Gastrocnemius medialis (tissue), 4 donors: ENCODE measurements at regions not wholly inside any gene's neighbourhood (a gene's known extent, or its start where the extent isn't known, plus 50 kb on each side); places are given as distances from the start of the nearest gene placed in this dataset.

Experiments used
- ATAC-seq, 2 donors: fragments of 150-250 bp; one replicate each; pipeline ENCODE4 v1.9.1; 2016
- DNase-seq, 2 donors: peaks; one replicate each; pipeline ENCODE4 v3.0.0-alpha.2; 2019
- H3K27ac ChIP-seq, 4 donors: fragments of 200-600 bp; sonication (generic); 1 replicate in 1 of 4; 2 replicates in 3 of 4; pipeline ENCODE4 v1.5.1; 2016 to 2018; ENCODE audit warnings: mild to moderate bottlenecking in 2 of 4, moderate library complexity in 1 of 4
- H3K27me3 ChIP-seq, 3 donors: fragments of 200-600 bp; sonication (generic) in 2 of 3; 1 replicate in 1 of 3; 2 replicates in 2 of 3; pipeline versions ENCODE4 v1.5.1 to v1.6.0; 2016 to 2019; ENCODE audit warnings: mild to moderate bottlenecking in 1 of 3, moderate library complexity in 1 of 3
- H3K36me3 ChIP-seq, 2 donors: fragments of 200-600 bp; sonication (generic) in 1 of 2; one replicate each; pipeline ENCODE4 v1.5.1; 2017 to 2018
- H3K4me1 ChIP-seq, 2 donors: fragments of 200-600 bp; sonication (generic) in 1 of 2; one replicate each; pipeline ENCODE4 v1.5.1; 2016 to 2017; ENCODE audit warnings: mild to moderate bottlenecking in 2 of 2
- H3K4me3 ChIP-seq, 4 donors: fragments of 200-600 bp; sonication (generic) in 3 of 4; 1 replicate in 1 of 4; 2 replicates in 3 of 4; pipeline ENCODE4 v1.5.1; 2016 to 2019; ENCODE audit warnings: mild to moderate bottlenecking in 2 of 4
- H3K9me3 ChIP-seq, 3 donors: fragments of 200-600 bp; sonication (generic) in 2 of 3; 1 replicate in 1 of 3; 2 replicates in 2 of 3; pipeline ENCODE4 v1.5.1; 2016 to 2019
- POLR2A ChIP-seq, 2 donors: fragments of 450-650 bp; IDR thresholded peaks; one replicate each; pipeline ENCODE4 v1.6.1; 2017; ENCODE audit warnings: antibody characterized with exemption in 2 of 2, mild to moderate bottlenecking in 2 of 2, moderate library complexity in 2 of 2
- in situ Hi-C, 4 donors: fragments of 200-750 bp; cut with MboI; loops; one replicate each; pipeline versions ENCODE4 v1.15.0 to v1.8.0; 2017; ENCODE audit warnings: low sequenced_read_pairs in 4 of 4
- intact Hi-C: fragments of 100-400 bp; cut with DNase I; formaldehyde crosslinking; loops from one replicate; pipeline ENCODE4 v1.15.1; 2023; ENCODE audit warnings: low total_unique reads
- TF ChIP-seq, protein P1 (sequence below), 5 experiments: fragments of 450-650 bp in 3 of 5; fragments of 200-600 bp in 2 of 5; sonication (generic) in 2 of 5; IDR thresholded peaks in 4 of 5; conservative IDR thresholded peaks in 1 of 5; 1 replicate in 4 of 5; 2 replicates in 1 of 5; pipeline ENCODE4 v1.5.1; 2016 to 2019; ENCODE audit warnings: antibody characterized with exemption in 5 of 5, mild to moderate bottlenecking in 3 of 5, moderate library complexity in 3 of 5

DNA sequence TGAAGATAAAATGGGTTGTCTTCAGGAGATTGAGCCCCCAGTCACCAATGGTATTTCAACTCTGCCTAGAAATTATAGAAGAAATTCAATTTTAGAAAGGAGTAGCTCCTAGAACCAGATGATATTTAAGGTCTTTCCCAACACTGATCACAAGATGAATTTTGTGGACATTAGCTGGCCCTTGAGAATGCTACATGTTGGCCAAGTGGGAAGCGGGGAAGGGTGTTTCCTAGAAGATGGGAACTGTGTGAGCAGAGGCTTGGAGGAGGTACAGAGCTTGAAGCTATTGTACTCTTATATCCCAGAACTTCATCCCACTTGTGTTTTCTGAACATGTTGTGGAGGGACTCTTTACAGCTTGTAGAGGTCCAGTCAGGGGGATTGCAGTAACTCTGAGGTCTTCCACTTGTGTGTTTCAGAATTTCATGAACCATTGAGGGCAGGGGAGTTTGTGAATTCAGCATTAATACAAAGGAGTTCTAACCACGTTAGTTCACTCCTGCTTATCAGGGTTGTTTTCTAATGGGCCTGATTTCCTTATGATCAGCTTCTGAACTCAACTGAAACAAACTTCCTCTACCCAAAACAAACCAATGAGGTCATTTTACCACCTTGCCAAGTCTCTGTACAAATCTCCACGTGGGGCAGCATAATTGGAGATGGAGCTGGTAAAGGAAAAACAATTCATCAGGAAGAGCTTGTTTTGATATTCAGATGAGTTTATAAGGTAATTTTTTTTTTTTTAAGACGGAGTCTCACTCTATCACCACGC is 152.6 kb upstream of the TPM1 start:
- no peaks in the 10 kb centered on the region for H3K36me3 ChIP-seq
- H3K27ac ChIP-seq, result peak overlapping the region in 1 of 4 donors; percentile 4
- TF ChIP-seq, protein P1, sequence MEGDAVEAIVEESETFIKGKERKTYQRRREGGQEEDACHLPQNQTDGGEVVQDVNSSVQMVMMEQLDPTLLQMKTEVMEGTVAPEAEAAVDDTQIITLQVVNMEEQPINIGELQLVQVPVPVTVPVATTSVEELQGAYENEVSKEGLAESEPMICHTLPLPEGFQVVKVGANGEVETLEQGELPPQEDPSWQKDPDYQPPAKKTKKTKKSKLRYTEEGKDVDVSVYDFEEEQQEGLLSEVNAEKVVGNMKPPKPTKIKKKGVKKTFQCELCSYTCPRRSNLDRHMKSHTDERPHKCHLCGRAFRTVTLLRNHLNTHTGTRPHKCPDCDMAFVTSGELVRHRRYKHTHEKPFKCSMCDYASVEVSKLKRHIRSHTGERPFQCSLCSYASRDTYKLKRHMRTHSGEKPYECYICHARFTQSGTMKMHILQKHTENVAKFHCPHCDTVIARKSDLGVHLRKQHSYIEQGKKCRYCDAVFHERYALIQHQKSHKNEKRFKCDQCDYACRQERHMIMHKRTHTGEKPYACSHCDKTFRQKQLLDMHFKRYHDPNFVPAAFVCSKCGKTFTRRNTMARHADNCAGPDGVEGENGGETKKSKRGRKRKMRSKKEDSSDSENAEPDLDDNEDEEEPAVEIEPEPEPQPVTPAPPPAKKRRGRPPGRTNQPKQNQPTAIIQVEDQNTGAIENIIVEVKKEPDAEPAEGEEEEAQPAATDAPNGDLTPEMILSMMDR (IDR thresholded peaks at IDR 0.05 in 4 of 5, conservative IDR thresholded peaks at IDR 0.05 in 1 of 5), result no peak
- TF ChIP-seq POLR2A (IDR thresholded peaks at IDR 0.05), result no peak
- no peaks in the 10 kb centered on the region for H3K27me3 ChIP-seq
- DNase-seq, result peak in 1 of 2 donors; percentile 58
- H3K9me3 ChIP-seq, result no peaks in the 10 kb centered on the region
- H3K4me3 ChIP-seq, result no peak overlapping the region
- in situ Hi-C loops, result no loop called here
- intact Hi-C loops, result loop anchor here (10.0 kb wide), 1 partner anchor 485 kb away; no protein-coding TSS in a partner anchor
- peaks cover 3 to 4% of the 10 kb centered on the region in 2 donors for H3K4me1 ChIP-seq
- peak; percentile 61 to 70 for ATAC-seq

DNA sequence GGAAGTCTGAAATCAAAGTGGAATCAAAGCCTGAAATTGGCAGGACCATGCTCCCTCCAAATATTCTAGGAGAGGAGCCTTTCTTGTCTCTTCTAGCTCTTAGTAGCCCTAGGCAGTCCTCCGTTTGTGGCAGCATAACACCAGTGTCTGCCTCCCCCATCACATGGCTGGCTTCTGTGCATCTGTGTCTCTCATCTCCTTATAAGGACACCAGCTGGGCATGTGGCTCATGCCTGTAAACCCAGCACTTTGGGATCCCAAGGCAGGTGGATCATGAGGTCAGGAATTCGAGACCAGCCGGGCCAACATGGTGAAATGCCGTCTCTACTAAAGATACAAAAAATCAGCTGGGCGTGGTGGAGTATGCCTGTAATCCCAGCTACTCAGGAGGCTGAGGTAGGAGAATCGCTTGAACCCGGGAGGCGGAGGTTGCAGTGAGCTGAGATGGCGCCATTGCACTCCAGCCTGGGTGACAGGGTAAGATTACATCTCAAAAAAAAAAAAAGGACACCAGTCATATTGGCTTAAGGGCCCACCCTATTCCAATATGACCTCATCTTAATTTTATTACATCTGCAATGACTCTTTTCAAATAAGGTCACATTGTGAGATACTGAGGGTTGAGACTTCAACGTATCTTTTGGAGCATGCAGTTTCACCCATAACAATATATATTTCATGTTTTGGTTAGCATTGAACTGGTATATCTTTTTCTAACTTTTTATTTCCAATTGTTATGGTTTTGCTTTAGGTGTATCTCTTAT is 148.0 kb upstream of the TPM1 start:
- Histone ChIP-seq H3K27ac (no peak overlapping the region), H3K4me1 (peaks cover 28 to 42% of the 10 kb centered on the region in 2 donors), H3K4me3 (no peak overlapping the region), H3K27me3 (no peaks in the 10 kb centered on the region), H3K36me3 (no peaks in the 10 kb centered on the region), H3K9me3 (no peaks in the 10 kb centered on the region)
- no peak for TF ChIP-seq POLR2A (IDR thresholded peaks at IDR 0.05)
- TF ChIP-seq, protein P1 (IDR thresholded peaks at IDR 0.05 in 4 of 5, conservative IDR thresholded peaks at IDR 0.05 in 1 of 5), result no peak
- DNase-seq (no peak), ATAC-seq (no peak)
- in situ Hi-C loops (no loop called here), intact Hi-C loops (loop anchor here (5.0 to 10.0 kb wide), 3 partner anchors 123 to 490 kb away; no protein-coding TSS in a partner anchor)

DNA sequence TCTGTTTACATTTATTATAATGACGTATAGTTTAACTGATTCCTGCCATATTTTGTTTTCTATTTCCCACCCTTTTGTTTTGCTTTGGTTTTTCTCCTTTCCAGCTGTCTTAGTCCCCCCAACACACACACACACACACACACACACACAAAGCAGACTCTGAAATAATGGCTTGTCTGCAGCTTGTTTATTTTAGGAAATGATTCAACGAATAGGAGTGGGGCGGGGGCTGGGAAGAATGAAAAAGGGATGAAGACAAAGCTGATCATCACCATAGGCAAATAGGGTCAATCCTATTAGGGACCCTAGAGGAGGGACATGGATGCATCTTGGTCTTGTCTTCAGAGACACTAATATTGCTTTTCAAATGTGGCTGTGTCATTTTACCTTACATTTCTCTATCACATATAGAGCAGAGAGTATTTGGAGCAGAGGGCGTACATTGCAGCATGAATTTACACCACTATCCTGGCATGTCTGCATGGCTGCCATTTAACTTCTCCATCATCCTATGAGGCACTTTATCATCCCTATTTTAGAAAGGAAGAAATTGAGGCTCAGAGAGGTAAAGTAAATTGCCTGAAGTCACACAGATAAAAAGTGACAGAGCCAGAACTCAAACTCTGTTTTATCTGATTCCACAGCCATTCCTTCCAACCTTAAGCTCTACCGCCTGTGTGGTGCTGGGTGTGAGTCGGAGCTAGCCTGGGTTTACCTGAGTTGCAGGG is 147.2 kb upstream of the TPM1 start:
- no peak for TF ChIP-seq POLR2A (IDR thresholded peaks at IDR 0.05)
- TF ChIP-seq, protein P1 (IDR thresholded peaks at IDR 0.05 in 4 of 5, conservative IDR thresholded peaks at IDR 0.05 in 1 of 5), result no peak
- Histone ChIP-seq H3K36me3 (no peaks in the 10 kb centered on the region), H3K27me3 (no peaks in the 10 kb centered on the region), H3K4me3 (no peak overlapping the region), H3K4me1 (peaks cover 35 to 49% of the 10 kb centered on the region in 2 donors), H3K27ac (peak overlapping the region in 1 of 4 donors; percentile 65), H3K9me3 (no peaks in the 10 kb centered on the region)
- DNase-seq (no peak), ATAC-seq (no peak)
- in situ Hi-C loops, result no loop called here
- intact Hi-C loops, result loop anchor here (5.0 to 10.0 kb wide), 3 partner anchors 122 to 491 kb away; no protein-coding TSS in a partner anchor

DNA sequence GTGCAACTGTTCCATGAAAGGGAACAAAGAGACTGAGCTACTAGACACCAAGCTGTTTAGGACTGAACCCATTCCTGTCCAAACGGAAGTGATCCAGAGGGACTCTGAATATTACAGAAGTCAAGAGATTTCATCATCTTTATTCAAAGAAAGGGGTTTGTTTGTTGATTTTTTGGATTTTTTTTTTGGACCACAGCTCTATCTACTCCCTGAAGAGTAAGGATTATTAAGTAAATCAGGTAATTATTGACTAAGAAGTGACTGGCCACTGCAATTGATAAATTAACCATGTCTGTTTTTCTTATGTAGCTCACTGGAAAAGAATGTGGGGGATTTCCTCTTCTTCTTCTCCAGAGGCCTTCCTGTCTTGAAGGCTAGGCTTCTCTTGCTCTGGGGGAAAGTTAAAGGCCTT is 146.6 kb upstream of the TPM1 start:
- TF ChIP-seq POLR2A (IDR thresholded peaks at IDR 0.05), result no peak
- TF ChIP-seq, protein P1 (IDR thresholded peaks at IDR 0.05 in 4 of 5, conservative IDR thresholded peaks at IDR 0.05 in 1 of 5), result no peak
- DNase-seq (no peak), ATAC-seq (no peak)
- in situ Hi-C loops, result no loop called here
- intact Hi-C loops, result loop anchor here (2.0 to 10.0 kb wide), 4 partner anchors 15 to 491 kb away; no protein-coding TSS in a partner anchor
- peaks cover 40 to 55% of the 10 kb centered on the region in 2 donors for H3K4me1 ChIP-seq
- no peaks in the 10 kb centered on the region for H3K36me3 ChIP-seq
- no peak overlapping the region for H3K4me3 ChIP-seq
- H3K27me3 ChIP-seq, result no peaks in the 10 kb centered on the region
- H3K9me3 ChIP-seq, result no peaks in the 10 kb centered on the region
- peak overlapping the region; percentile 20 to 65 (median 37) for H3K27ac ChIP-seq
